HG03342 (cell line): ENCODE measurements at regions not wholly inside any gene's neighbourhood (a gene's known extent, or its start where the extent isn't known, plus 50 kb on each side); places are given as distances from the start of the nearest gene placed in this dataset.
A peak's percentile ranks its signal among the peaks of the same experiment; 100 is the strongest.

Source experiments
- ATAC-seq: cut with Tn5 transposase; IDR thresholded peaks from one replicate; pipeline ENCODE4 v1.9.1; 2021; ENCODE audit warnings: mild to moderate bottlenecking, moderate library complexity; ENCODE audit not compliant: unreplicated experiment

- ATAC-seq = no peak
Observed at GRCh38 chr6:138607478-138608433, 108.5 kb upstream of the NHSL1 start.

DNA sequence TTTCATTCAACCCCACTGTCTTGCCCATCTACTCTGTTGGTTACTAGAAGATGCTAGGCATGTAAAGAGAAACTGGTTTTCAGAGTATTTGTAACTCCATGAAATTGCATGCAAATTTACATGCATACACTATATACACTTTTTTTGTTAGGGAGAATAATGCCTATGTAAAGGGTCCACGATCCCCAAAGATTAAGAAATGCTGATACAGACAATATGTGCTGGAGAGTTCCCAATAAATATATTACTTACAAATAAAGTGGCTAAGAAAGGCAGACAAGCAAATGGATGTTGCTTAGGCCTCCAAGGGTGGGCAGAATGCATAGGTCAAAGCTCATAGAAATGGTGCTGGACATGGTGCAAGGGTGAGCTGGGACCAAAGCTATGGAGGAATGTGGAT, 109.6 kb upstream of the NHSL1 start:
- ATAC-seq = no peak

DNA sequence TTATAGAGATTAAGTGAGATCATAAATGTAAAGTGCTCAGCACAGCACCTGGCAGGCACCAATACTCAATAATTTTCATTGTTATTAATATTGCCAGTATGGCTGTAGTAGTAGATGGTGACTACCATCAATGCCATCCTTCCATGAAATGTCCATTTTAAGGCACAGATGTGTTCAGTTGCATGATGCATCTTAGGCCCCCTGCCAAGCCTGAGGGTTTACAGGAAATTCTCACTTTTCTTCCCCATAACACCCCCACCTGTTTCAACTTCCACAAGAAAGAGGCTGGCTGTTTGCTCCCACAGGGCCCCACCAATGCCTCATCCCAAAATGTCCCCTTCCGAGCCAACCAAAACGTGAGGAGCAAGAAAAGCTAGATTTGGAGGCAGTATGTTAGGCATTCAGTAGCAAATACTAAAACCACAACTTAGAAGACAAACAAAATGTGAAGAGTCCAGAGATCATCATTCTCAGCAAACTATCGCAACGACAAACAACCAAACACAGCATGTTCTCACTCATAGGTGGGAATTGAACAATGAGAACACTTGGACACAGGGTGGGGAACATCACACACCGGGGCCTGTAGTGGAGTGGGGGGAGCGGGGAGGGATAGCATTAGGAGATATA, 110.6 kb upstream of the NHSL1 start:
- ATAC-seq = no peak

GRCh38 chr6:138610816-138611215, 111.5 kb upstream of the NHSL1 start:
- no peak for ATAC-seq

DNA sequence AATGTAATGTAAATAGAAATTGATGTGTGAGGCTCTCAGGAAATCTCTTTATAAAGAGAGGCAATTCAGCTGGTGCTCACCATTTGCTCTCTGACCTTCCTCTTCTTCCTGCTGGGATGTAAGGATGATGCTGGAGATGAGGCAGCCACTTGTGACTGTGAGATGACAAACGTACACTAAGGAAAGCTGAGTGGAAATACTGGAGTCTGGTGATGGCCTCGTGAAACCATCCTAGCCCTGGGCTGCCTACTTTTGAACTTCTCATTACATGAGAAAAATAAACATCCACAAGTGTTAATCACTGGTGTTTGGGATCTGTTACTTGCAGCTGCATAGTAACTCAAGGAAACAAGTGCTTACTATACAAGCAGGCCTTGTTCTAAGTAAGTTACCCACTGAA, 114.9 kb upstream of the NHSL1 start:
- no peak for ATAC-seq

- no peak for ATAC-seq
Observed at GRCh38 chr6:138618168-138618567, 118.9 kb upstream of the NHSL1 start.

- ATAC-seq = no peak
Observed at GRCh38 chr6:138620630-138621029, 121.3 kb upstream of the NHSL1 start.

DNA sequence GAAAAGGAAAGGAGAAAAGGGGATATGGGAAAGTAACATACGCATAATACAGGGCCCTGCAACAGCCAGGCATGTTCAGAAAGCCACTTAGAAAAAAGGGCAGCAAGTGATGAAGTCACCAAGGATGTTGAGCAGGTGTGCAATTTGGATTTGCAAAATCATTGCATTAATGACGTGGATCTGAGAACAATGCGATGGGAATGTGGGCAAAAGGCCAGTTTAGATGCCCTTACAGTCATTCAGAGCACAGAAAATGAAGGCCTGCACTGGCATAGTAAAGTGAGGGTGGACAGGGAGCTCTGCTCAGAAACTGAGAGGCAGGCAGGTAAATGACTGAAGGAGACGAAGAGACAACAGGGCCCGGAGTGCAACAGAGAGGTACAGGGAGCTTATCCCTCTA, 123.7 kb upstream of the NHSL1 start:
- no peak for ATAC-seq

GRCh38 chr6:138631566-138631965, 132.3 kb upstream of the NHSL1 start:
- no peak for ATAC-seq

GRCh38 chr6:138637822-138638221, 135.7 kb upstream of the CCDC28A start:
- no peak for ATAC-seq

- ATAC-seq = no peak
Observed at GRCh38 chr6:138638604-138639003, 135.0 kb upstream of the CCDC28A start.

GRCh38 chr6:138640028-138640427, 133.5 kb upstream of the CCDC28A start:
- no peak for ATAC-seq

GRCh38 chr6:138643210-138643609, 130.4 kb upstream of the CCDC28A start:
- no peak for ATAC-seq

- no peak for ATAC-seq
Observed at GRCh38 chr6:138645976-138646640, 127.5 kb upstream of the CCDC28A start.

DNA sequence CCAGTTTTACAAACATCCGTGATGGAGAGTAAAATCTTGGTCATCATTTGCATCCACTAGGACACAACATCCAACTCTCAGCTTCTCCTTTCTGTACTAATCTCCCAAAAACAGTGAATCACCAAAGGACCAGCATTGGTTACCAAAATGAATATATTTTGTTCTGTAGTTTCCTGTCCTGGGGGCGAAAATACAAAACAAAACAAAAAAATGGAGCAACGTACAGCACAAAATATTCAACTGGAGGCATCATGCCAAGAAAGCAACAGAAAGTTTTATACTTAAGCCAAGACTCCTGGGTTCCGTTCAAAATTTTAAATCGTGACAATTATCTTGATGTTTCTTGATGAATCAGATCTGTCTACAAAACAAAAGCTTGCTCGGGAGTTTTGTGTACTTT, 126.6 kb upstream of the CCDC28A start:
- no peak for ATAC-seq

- no peak for ATAC-seq
Observed at GRCh38 chr6:138648127-138648526, 125.4 kb upstream of the CCDC28A start.

DNA sequence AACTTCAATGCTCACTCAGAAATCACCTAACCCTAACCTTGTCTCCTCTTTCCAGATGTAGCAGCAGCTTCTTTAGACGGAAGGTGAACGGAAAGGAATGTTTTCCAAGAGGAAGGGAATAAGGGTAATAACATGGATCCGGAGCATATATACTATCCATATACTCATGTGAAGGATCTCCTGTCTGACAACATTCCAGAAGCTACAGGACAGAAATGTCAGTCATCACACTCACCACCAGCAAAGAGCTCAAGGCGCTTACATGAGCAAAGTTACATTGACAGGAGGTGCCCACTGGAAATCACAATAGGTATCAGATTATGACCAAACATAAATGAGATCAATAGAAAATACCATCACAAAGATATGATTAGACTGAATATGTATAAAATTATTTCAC, 122.1 kb upstream of the CCDC28A start:
- ATAC-seq = no peak

GRCh38 chr6:138652824-138653223, 120.7 kb upstream of the CCDC28A start:
- no peak for ATAC-seq

DNA sequence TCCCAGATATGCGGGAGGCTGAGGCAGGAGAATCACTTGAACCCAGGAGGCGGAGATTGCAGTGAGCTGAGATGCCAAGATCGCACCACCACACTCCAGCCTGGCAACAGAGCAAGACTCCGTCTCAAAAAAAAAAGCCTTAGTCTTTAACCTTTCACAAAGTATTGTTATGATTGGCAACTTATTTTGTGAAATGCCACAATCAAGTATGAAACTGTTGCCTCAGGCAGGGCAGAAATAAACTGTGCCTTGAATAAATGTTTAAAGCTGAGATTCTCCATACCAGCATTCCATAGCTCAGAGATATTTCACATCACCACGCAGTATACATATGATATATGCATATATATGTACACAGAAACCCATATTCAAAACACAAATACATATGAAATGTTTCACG, 120.1 kb upstream of the CCDC28A start:
- no peak for ATAC-seq

DNA sequence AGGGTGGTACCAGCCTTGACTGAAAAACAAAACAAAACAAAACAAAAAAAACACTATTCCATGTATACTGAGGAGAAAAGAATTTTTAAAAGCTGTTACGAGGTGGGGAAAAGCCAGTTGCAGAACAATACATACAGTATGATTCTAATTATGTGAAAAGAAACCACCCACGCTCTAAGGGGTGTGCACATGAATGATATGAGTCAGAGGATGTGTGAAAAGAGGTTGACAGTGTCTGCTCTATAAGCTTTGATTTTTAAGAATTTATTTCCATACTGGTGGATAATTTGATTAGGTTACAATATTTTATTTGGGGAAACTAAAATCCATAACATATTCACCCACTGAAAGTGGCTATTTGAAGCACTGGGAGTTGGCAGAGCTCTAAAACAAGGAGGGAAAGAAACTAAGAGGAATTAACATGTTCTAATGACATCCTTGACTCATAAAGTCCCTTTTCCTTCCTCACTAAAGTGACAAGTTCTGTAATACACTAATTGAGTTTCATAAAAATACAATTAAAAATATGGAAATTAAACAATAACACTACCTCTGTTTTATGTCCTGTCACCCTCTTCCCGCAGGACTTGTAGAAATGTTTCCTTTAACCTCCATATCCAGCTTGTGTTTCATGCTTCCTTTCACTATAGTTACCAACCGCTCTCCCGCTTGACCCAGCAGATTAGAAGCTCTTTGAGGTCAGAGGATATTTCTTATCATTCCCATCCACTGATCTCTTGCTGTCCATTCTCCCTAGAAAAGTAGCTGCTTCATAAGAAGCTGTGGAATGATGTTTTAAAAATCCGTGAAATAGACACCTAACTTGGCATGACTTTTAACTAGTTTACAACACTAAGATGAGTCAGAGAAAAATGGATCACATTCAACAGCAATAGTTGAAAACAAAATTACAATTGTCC, 118.6 kb upstream of the CCDC28A start:
- peak; percentile 99 for ATAC-seq

DNA sequence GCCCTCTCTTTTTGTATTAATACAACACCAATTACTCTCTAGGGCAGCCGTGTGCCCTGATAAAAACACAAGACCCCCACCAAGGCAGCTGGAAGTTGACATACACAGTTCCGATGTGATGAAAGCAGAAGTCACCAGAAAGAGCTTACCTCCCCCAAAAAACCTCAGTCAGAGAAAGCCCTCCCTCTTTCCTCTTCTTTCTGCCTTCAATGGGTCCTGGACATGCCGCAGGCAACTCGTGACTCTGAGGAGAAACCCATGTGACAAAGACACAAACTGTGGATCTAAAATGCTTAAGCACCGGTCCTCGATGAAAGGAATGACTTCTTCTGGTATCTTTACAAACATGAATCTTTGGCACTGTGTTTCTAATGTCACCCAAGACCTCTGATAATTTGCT, 117.7 kb upstream of the CCDC28A start:
- no peak for ATAC-seq
